CD8-positive, alpha-beta memory T cell (primary cell): ENCODE measurements at regions not wholly inside any gene's neighbourhood (a gene's known extent, or its start where the extent isn't known, plus 50 kb on each side); places are given as distances from the start of the nearest gene placed in this dataset.

ENCODE experiments used
- CTCF ChIA-PET: fragments of 350-600 bp; sonication (Branson Sonifier 250); formaldehyde crosslinking; loops from one replicate; lab custom pipeline; 2021; ENCODE audit warnings: antibody characterized with exemption; lab: Charles Lee
- POLR2A ChIA-PET: fragments of 350-600 bp; sonication (Branson Sonifier 250); formaldehyde crosslinking; loops from one replicate; lab custom pipeline; 2021; ENCODE audit warnings: antibody characterized with exemption; lab: Charles Lee
- DNase-seq, 5 donors: peaks; one replicate each; pipeline versions ENCODE4 v3.0.0 to v3.0.0-alpha.2; 2020 to 2022; ENCODE audit warnings: mixed read lengths in 1 of 5
- H3K27ac ChIP-seq: one replicate; pipeline ENCODE4 v1.7.0; 2013; ENCODE audit warnings: low read depth, mild to moderate bottlenecking, low read length, moderate library complexity
- H3K27me3 ChIP-seq: 2 replicates; pipeline ENCODE4 v1.7.0; 2013; ENCODE audit warnings: low read length, mild to moderate bottlenecking; ENCODE audit not compliant: insufficient read depth, poor library complexity, severe bottlenecking
- H3K36me3 ChIP-seq: 2 replicates; pipeline ENCODE4 v1.7.0; 2013; ENCODE audit warnings: mild to moderate bottlenecking, low read length, moderate library complexity; ENCODE audit not compliant: insufficient read depth
- H3K4me1 ChIP-seq: 2 replicates; pipeline ENCODE4 v1.7.0; 2013; ENCODE audit warnings: mild to moderate bottlenecking, low read length, moderate library complexity; ENCODE audit not compliant: insufficient read depth
- H3K4me3 ChIP-seq: 2 replicates; pipeline ENCODE4 v1.7.0; 2013; ENCODE audit warnings: mild to moderate bottlenecking, low read length
- H3K9me3 ChIP-seq: 2 replicates; pipeline ENCODE4 v1.7.0; 2013; ENCODE audit warnings: mild to moderate bottlenecking, low read length
- H3K27ac Mint-ChIP-seq, 8 donors: one replicate each; pipeline ENCODE4 v1.8.0; 2020 to 2021; ENCODE audit warnings: mixed read lengths in 8 of 8, mild to moderate bottlenecking in 6 of 8, inconsistent platforms in 3 of 8, moderate library complexity in 3 of 8
- H3K27me3 Mint-ChIP-seq, 2 donors: one replicate each; pipeline ENCODE4 v1.8.0; 2020 to 2021; ENCODE audit warnings: mixed read lengths in 2 of 2, mild to moderate bottlenecking in 1 of 2, moderate library complexity in 1 of 2
- H3K36me3 Mint-ChIP-seq, 3 donors: one replicate each; pipeline ENCODE4 v1.8.0; 2020 to 2021; ENCODE audit warnings: mixed read lengths in 3 of 3, inconsistent platforms in 1 of 3, mild to moderate bottlenecking in 1 of 3
- H3K4me1 Mint-ChIP-seq, 3 donors: one replicate each; pipeline ENCODE4 v1.8.0; 2020 to 2021; ENCODE audit warnings: mixed read lengths in 3 of 3, inconsistent platforms in 1 of 3, mild to moderate bottlenecking in 1 of 3
- H3K4me3 Mint-ChIP-seq, 7 donors: one replicate each; pipeline ENCODE4 v1.8.0; 2020 to 2021; ENCODE audit warnings: mixed read lengths in 7 of 7, mild to moderate bottlenecking in 6 of 7, moderate library complexity in 4 of 7, inconsistent platforms in 2 of 7
- H3K9me3 Mint-ChIP-seq, 5 donors: one replicate each; pipeline ENCODE4 v1.8.0; 2020 to 2022; ENCODE audit warnings: mixed read lengths in 5 of 5, mild to moderate bottlenecking in 3 of 5, moderate library complexity in 2 of 5, inconsistent platforms in 1 of 5

- no peaks in the 10 kb centered on the region for H3K9me3 ChIP-seq
- no peaks in the 10 kb centered on the region for H3K4me1 ChIP-seq
- H3K4me3 ChIP-seq, result no peak overlapping the region
- H3K36me3 ChIP-seq, result no peaks in the 10 kb centered on the region
- Mint-ChIP-seq H3K36me3 (no peaks in the 10 kb centered on the region), H3K27ac (no peak overlapping the region), H3K4me1 (no peaks in the 10 kb centered on the region), H3K9me3 (peaks cover 0 to 2% (median 0%) of the 10 kb centered on the region in 5 donors), H3K4me3 (no peak overlapping the region), H3K27me3 (peaks cover 6 to 34% of the 10 kb centered on the region in 2 donors)
- no peaks in the 10 kb centered on the region for H3K27me3 ChIP-seq
- ChIA-PET POLR2A (no interaction called here), CTCF (no interaction called here)
- no peak for DNase-seq
- no peak overlapping the region for H3K27ac ChIP-seq
These were observed 228.8 kb upstream of the RGMA start for GRCh38 chr15:93317772-93318171.

DNA sequence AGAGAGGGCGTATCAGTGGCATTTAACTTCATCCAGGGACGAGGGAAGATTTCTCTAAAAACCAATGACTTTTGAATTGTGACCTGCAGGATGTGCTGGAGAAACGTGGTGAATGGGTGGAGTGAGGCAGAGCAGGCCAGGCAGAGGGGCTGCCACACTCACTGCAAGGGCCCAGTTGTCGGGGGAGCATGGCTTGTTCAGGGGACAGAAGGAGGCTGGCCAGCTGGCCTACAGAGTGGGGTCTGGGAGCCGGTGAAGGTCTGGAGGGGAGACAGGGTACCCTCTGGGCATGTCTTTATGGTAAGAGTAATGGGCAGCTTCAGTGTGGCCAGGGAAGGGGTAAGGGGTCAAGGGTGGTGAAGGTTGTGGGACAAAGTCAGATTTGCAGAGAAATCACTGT, 225.2 kb upstream of the RGMA start:
- no peaks in the 10 kb centered on the region for H3K9me3 ChIP-seq
- Mint-ChIP-seq H3K4me3 (no peak overlapping the region), H3K36me3 (no peaks in the 10 kb centered on the region), H3K9me3 (peaks cover 0 to 2% (median 0%) of the 10 kb centered on the region in 5 donors), H3K27ac (no peak overlapping the region), H3K4me1 (no peaks in the 10 kb centered on the region), H3K27me3 (peaks cover 8 to 31% of the 10 kb centered on the region in 2 donors)
- no peak overlapping the region for H3K27ac ChIP-seq
- no peaks in the 10 kb centered on the region for H3K27me3 ChIP-seq
- DNase-seq, result no peak
- ChIA-PET CTCF (no interaction called here), POLR2A (no interaction called here)
- no peaks in the 10 kb centered on the region for H3K36me3 ChIP-seq
- no peak overlapping the region for H3K4me3 ChIP-seq
- no peaks in the 10 kb centered on the region for H3K4me1 ChIP-seq

- H3K4me3 Mint-ChIP-seq, result no peak overlapping the region
- no peaks in the 10 kb centered on the region for H3K9me3 ChIP-seq
- DNase-seq, result no peak
- H3K27me3 ChIP-seq, result no peaks in the 10 kb centered on the region
- H3K27ac ChIP-seq, result no peak overlapping the region
- CTCF ChIA-PET, result no interaction called here
- H3K27me3 Mint-ChIP-seq, result peaks cover 8 to 28% of the 10 kb centered on the region in 2 donors
- no peaks in the 10 kb centered on the region for H3K36me3 Mint-ChIP-seq
- POLR2A ChIA-PET, result no interaction called here
- no peak overlapping the region for H3K4me3 ChIP-seq
- H3K4me1 Mint-ChIP-seq, result no peaks in the 10 kb centered on the region
- H3K36me3 ChIP-seq, result no peaks in the 10 kb centered on the region
- H3K4me1 ChIP-seq, result no peaks in the 10 kb centered on the region
- peaks cover 0 to 2% (median 0%) of the 10 kb centered on the region in 5 donors for H3K9me3 Mint-ChIP-seq
- no peak overlapping the region for H3K27ac Mint-ChIP-seq
These were observed 224.0 kb upstream of the RGMA start for GRCh38 chr15:93312891-93313486.

DNA sequence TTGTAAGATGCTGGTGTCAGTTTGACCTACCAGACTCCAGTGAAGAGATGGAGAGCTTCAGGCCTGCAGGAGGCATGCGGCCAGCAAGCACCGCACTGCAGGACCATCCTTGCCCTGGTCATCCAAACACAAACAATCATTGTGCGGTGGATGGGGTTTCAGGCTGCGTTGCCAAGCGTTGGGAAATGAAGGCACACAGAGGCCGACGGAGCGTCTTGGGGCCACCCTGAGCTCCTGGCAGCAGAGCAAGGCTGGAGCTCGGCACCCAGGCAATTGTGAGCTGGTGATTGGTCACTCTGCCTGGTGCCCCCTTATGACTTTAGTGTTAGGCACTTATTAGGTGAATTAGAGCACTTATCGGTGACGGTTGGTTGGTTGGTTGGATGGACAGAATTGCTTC, 222.6 kb upstream of the RGMA start:
- no peaks in the 10 kb centered on the region for H3K36me3 ChIP-seq
- H3K9me3 Mint-ChIP-seq, result peaks cover 0 to 2% (median 0%) of the 10 kb centered on the region in 5 donors
- H3K4me1 ChIP-seq, result no peaks in the 10 kb centered on the region
- H3K27me3 ChIP-seq, result no peaks in the 10 kb centered on the region
- no peak overlapping the region for H3K4me3 ChIP-seq
- ChIA-PET POLR2A (no interaction called here), CTCF (no interaction called here)
- no peak overlapping the region for H3K27ac Mint-ChIP-seq
- H3K27me3 Mint-ChIP-seq, result peaks cover 6 to 21% of the 10 kb centered on the region in 2 donors
- no peak overlapping the region for H3K27ac ChIP-seq
- H3K9me3 ChIP-seq, result no peaks in the 10 kb centered on the region
- no peak overlapping the region for H3K4me3 Mint-ChIP-seq
- H3K36me3 Mint-ChIP-seq, result no peaks in the 10 kb centered on the region
- H3K4me1 Mint-ChIP-seq, result no peaks in the 10 kb centered on the region
- no peak for DNase-seq

DNA sequence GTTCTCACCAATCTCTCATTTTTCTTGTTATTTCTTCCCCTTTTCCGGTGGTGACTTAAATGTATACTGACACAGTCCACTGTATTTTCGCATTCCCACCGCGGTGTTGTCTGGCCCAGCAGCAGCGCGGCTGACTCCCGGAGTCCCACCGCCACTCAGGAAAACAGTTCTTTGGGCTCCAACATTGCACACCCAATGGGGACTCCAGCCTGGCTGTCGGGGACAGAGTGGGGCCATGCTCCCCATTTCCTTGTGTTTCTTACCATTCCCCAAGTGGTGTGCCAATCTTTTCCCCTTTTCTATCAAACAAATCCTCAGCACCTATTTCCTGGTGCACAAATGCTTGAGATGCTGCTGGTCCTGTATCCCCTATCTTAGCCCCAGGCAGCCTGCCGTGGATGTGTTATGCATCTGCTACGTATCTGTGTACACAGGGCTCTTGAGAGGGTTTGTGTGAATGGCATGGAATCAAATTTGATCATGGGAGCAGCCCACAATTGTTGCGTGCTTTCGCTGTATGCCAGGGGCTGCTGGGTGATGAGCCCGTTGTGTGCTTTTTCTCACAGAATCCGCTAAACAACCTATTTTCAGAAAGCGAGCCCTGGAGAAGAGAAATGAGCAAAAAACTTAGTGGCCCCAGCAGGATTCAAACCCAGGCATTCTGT, 219.1 kb upstream of the RGMA start:
- Mint-ChIP-seq H3K27me3 (peaks cover 2 to 8% of the 10 kb centered on the region in 2 donors), H3K4me3 (no peak overlapping the region), H3K9me3 (no peaks in the 10 kb centered on the region), H3K36me3 (no peaks in the 10 kb centered on the region), H3K4me1 (no peaks in the 10 kb centered on the region), H3K27ac (no peak overlapping the region)
- no peaks in the 10 kb centered on the region for H3K27me3 ChIP-seq
- no peaks in the 10 kb centered on the region for H3K4me1 ChIP-seq
- H3K27ac ChIP-seq, result no peak overlapping the region
- H3K9me3 ChIP-seq, result no peaks in the 10 kb centered on the region
- no peak for DNase-seq
- ChIA-PET CTCF (no interaction called here), POLR2A (no interaction called here)
- no peak overlapping the region for H3K4me3 ChIP-seq
- no peaks in the 10 kb centered on the region for H3K36me3 ChIP-seq

DNA sequence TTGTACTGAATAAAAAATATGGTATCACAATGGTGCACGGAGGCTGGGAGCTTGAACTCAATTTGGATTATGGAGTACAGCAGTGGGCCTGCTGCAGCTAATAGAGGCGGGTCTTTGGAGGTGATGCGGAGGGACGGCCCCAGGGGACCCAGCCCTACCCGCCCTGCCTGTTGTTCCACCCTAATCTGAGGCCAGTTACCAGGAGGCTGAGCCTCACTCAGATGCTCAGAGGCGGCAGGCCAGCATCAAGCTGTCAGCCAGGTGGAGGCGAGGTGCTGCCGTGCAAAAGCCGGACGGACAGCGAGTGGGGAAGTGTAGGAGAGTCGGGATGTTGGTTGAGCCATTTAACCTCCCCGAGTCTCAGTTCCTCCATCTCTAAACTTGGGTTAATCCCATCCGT, 218.5 kb upstream of the RGMA start:
- ChIA-PET POLR2A (no interaction called here), CTCF (no interaction called here)
- H3K4me1 ChIP-seq, result no peaks in the 10 kb centered on the region
- peaks cover 4 to 13% of the 10 kb centered on the region in 2 donors for H3K27me3 Mint-ChIP-seq
- no peak overlapping the region for H3K4me3 Mint-ChIP-seq
- H3K4me1 Mint-ChIP-seq, result no peaks in the 10 kb centered on the region
- no peaks in the 10 kb centered on the region for H3K27me3 ChIP-seq
- H3K9me3 ChIP-seq, result no peaks in the 10 kb centered on the region
- DNase-seq, result no peak
- H3K27ac ChIP-seq, result no peak overlapping the region
- no peak overlapping the region for H3K4me3 ChIP-seq
- H3K27ac Mint-ChIP-seq, result no peak overlapping the region
- no peaks in the 10 kb centered on the region for H3K36me3 Mint-ChIP-seq
- H3K36me3 ChIP-seq, result no peaks in the 10 kb centered on the region
- no peaks in the 10 kb centered on the region for H3K9me3 Mint-ChIP-seq

- H3K27ac ChIP-seq, result no peak overlapping the region
- no peaks in the 10 kb centered on the region for H3K36me3 ChIP-seq
- Mint-ChIP-seq H3K4me1 (no peaks in the 10 kb centered on the region), H3K27me3 (peaks cover 4 to 18% of the 10 kb centered on the region in 2 donors), H3K4me3 (no peak overlapping the region), H3K36me3 (no peaks in the 10 kb centered on the region), H3K9me3 (no peaks in the 10 kb centered on the region), H3K27ac (no peak overlapping the region)
- DNase-seq, result no peak
- POLR2A ChIA-PET, result no interaction called here
- no peak overlapping the region for H3K4me3 ChIP-seq
- no peaks in the 10 kb centered on the region for H3K9me3 ChIP-seq
- H3K27me3 ChIP-seq, result no peaks in the 10 kb centered on the region
- CTCF ChIA-PET, result interaction anchor here (1.2 kb wide), 1 partner anchor 217 kb away, joined by 4 read pairs; no protein-coding TSS in a partner anchor
- no peaks in the 10 kb centered on the region for H3K4me1 ChIP-seq
These were observed 216.3 kb upstream of the RGMA start for GRCh38 chr15:93305306-93305705.

DNA sequence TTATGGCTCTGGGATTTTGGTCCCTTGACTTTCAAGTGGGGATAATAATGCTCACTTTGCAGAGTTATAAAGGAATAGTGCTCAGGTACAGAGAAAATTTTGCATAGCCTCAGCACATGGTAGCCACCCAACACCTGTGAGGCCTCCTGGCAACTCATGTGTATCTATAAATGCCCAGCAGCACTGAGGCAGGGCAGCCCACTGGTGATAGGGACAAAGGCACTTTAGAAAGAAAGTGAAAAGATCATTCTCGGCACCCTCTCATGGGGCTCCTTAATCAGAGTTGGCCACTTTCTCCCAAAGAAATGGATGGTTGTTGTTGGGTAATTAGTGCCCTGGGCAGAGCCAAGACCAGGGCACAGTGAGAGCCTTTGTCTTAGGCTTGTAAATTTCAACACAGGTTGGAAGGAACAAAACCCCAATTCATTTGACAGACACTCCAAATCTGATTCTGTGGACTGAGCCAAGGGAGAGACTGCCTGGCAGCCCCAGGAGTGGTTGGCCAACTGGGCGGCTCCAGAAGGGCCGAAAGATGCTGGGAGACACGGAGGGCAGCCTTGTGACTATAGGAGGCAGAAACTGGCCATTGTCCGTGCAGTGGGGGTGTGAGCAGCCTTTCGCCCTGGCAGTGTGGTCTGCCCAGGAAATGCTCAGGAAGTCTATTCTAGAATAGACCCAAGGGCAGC, 213.2 kb upstream of the RGMA start:
- H3K27ac Mint-ChIP-seq, result no peak overlapping the region
- H3K36me3 Mint-ChIP-seq, result no peaks in the 10 kb centered on the region
- ChIA-PET CTCF (interaction anchor here (1.3 kb wide), 1 partner anchor 214 kb away, joined by 6 read pairs; no protein-coding TSS in a partner anchor), POLR2A (no interaction called here)
- no peaks in the 10 kb centered on the region for H3K9me3 ChIP-seq
- no peak overlapping the region for H3K4me3 Mint-ChIP-seq
- no peak overlapping the region for H3K4me3 ChIP-seq
- peaks cover 4 to 18% of the 10 kb centered on the region in 2 donors for H3K27me3 Mint-ChIP-seq
- no peaks in the 10 kb centered on the region for H3K9me3 Mint-ChIP-seq
- no peak for DNase-seq
- no peaks in the 10 kb centered on the region for H3K4me1 Mint-ChIP-seq
- H3K27ac ChIP-seq, result no peak overlapping the region
- H3K27me3 ChIP-seq, result no peaks in the 10 kb centered on the region
- no peaks in the 10 kb centered on the region for H3K36me3 ChIP-seq
- no peaks in the 10 kb centered on the region for H3K4me1 ChIP-seq
